GM12892 (cell line): ENCODE measurements at regions not wholly inside any gene's neighbourhood (a gene's known extent, or its start where the extent isn't known, plus 50 kb on each side); places are given as distances from the start of the nearest gene placed in this dataset.

Experiments used
- POLR2A ChIP-seq: IDR thresholded peaks from 2 replicates; pipeline ENCODE4 v1.6.1; 2011; ENCODE audit warnings: low read depth, low read length, control low read depth
- POLR2AphosphoS5 ChIP-seq: IDR thresholded peaks from 2 replicates; pipeline ENCODE4 v1.6.1; 2011; ENCODE audit warnings: low read depth, low read length, control low read depth
- TAF1 ChIP-seq: IDR thresholded peaks from 2 replicates; pipeline ENCODE4 v1.6.1; 2011; ENCODE audit warnings: low read depth, mild to moderate bottlenecking, control low read depth, low read length, borderline replicate concordance

GRCh38 chr12:107309020-107309419, 215.7 kb upstream of the CRY1 start:
- TF ChIP-seq POLR2AphosphoS5, result no peak
- TF ChIP-seq POLR2A, result no peak
- no peak for TF ChIP-seq TAF1
